ENCODE measurements at regions not wholly inside any gene's neighbourhood (a gene's known extent, or its start where the extent isn't known, plus 50 kb on each side); places are given as distances from the start of the nearest gene placed in this dataset.
"Not testable (repeated sequence)": the region's sequence is repeated elsewhere in the genome, so short reads cannot be mapped to it uniquely, and the experiment has no call there.

DNA sequence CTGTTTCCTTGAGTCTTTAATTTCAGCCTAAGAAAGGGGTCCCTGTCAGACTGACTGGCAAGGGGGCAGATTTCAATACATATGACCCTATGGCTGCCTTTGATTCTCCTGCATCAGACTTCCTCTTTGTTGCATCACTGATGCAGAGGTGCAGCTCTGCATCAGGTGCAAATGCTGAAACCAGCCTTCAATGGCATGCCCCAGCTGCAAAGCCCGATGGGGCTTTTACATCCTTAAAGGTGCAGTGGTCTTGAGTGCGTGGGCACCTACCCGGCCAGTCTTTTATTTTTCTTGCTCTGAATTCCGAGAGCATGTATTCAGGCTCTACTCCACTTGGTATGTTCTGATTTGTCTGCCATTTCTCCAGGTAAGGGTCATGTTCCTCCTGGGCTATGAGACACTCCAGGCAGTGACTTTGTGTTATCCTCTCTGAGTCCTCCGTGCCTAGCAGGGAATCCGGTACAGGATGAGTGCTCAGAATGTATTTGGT, 169.5 kb downstream of the MYCN start:
- no peak for DNase-seq (ENCODE audit: low read depth, low spot score)

DNA sequence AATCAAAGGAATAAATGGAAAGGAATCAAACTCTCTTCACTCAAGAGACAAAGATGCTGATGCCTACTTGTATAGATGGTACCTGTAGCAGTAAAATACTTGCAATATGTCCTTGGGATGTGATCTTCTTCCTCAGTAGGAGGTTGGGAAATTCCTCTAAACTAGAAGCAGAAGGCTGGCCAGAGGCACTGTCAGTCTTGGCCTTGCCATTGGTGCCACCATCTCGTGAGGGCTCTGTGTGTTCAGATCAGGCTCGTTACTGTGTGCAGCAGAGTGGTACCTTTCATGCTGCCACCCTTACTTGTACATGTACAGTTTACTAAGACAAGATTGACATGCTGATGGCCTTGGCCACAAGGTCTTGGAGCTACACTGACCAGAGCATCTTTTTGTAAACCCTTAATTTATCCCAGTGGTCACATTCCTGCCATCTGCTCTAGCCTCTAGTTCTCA, 169.0 kb downstream of the MYCN start:
- no peak overlapping the region for H3K27ac ChIP-seq
- DNase-seq (ENCODE audit: low read depth, low spot score), result no peak

More for the DNA sequence above, 169.5 kb downstream of the MYCN start:
- no peak overlapping the region for H3K27ac ChIP-seq

GRCh38 chr2:16107246-16107645, 166.9 kb downstream of the MYCN start:
- H3K27ac ChIP-seq, result no peak overlapping the region
- DNase-seq (ENCODE audit: low read depth, low spot score), result no peak

GRCh38 chr2:16106619-16107018, 166.3 kb downstream of the MYCN start:
- no peak for DNase-seq (ENCODE audit: low read depth, low spot score)
- H3K27ac ChIP-seq, result no peak overlapping the region

DNA sequence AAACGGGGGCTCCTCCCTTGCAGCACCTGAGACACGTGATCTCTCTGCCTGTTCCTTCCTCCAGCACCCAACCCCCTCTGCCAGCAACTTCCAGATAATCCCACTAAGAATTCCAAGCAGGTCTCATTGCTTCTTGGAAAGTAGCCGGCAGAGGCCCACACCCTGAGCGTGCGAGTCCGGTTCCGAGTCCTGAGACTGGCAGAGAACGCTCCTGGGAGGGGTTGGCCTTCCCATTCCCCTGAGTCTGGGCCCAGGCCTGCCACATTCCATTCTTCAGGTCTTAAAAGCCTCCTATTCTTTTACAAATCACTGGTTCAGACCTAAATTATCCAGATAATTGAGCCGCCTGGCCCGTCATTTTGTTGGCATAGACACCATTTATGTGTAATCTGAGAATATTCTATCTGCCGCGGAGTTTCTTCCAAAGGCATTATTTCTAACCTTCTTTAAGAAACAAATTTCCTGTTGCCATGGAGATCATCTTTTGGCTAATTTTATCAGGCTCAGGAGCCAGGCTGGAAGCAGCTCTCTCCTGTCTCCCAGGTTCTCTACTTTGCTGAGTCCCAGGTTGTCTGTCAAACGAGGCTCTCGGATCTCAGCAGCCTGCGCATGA, 165.4 kb downstream of the MYCN start:
- no peak overlapping the region for H3K27ac ChIP-seq
- DNase-seq (ENCODE audit: low read depth, low spot score), result no peak

GRCh38 chr2:16104949-16105668, 164.8 kb downstream of the MYCN start:
- no peak overlapping the region for H3K27ac ChIP-seq
- DNase-seq (ENCODE audit: low read depth, low spot score), result no peak

DNA sequence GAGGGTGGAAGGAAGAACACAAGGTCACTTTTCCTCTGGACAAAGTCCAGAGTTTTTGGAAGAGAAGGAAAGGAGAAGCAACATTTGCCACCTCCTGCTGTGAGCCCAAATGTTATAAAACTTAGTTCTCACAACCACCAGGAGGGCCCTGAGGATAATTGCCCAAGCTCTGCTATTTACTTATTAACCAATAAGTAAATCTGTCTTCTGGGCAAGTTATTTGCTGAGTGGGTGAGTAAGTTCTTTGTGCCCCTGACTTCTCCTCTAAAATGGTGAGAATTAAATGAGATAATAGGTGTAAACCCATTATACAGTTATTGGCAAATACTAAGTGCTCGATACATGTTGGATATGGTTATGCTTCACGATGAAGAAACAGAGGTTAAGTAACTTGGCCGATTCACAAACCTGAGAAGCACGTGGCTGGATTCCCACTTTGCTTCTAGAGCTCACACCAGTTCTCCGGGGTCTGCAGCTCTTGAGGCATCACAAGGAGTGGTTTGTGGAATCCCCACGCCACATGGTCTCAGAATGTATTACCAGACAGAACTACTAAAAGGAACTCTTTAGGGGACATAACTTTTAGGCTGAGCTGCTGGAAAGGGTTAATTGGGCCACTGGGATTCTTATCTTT, 164.1 kb downstream of the MYCN start:
- H3K27ac ChIP-seq, result no peak overlapping the region
- no peak for DNase-seq (ENCODE audit: low read depth, low spot score)

DNA sequence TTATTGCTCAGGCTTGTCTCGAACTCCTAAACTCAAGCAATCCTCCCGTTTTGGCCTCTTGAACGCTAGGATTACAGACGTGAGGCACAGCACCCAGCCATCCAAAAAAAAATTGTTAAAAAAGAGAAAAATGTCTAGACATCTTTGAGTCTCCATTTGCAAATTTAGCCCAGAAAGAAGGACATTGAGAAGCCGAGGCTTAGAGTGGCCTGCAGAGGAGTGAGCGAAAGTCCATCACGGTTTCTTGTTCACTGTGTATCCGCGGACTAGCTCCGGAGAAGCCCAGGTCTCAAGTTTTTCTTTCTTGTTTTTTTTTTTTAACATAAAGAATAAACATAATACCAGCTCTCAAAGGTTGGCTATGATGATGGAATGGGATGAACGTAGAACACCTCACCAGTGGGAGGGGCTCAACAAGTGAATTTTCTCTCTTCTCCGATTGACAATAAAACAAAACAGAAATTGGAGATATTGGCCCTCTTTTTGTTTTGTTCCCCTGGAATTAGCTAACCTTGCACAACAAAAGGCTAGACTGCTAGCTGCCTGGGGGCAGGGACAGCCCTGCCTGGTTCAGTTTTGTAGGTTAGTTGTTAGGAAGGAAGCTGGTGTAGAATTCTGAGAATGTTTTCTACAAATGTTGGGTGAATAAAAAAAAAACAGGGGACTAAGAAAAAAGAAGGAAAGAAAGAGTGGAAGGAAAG, 163.4 kb downstream of the MYCN start:
- no peak overlapping the region for H3K27ac ChIP-seq
- no peak for DNase-seq (ENCODE audit: low read depth, low spot score)

- DNase-seq (ENCODE audit: low read depth, low spot score), result no peak
- H3K27ac ChIP-seq, result no peak overlapping the region
Observed at GRCh38 chr2:16102976-16103380, 162.6 kb downstream of the MYCN start.

GRCh38 chr2:16102358-16102975, 162.1 kb downstream of the MYCN start:
- DNase-seq (ENCODE audit: low read depth, low spot score), result no peak

GRCh38 chr2:16101196-16101595, 160.8 kb downstream of the MYCN start:
- no peak overlapping the region for H3K27ac ChIP-seq
- no peak for DNase-seq (ENCODE audit: low read depth, low spot score)

More at GRCh38 chr2:16102358-16102975, 162.1 kb downstream of the MYCN start:
- no peak overlapping the region for H3K27ac ChIP-seq

- H3K27ac ChIP-seq, result no peak overlapping the region
- no peak for DNase-seq (ENCODE audit: low read depth, low spot score)
Observed at GRCh38 chr2:16100006-16100405, 159.7 kb downstream of the MYCN start.

GRCh38 chr2:16099326-16099725, 159.0 kb downstream of the MYCN start:
- H3K27ac ChIP-seq, result no peak overlapping the region
- no peak for DNase-seq (ENCODE audit: low read depth, low spot score)

DNA sequence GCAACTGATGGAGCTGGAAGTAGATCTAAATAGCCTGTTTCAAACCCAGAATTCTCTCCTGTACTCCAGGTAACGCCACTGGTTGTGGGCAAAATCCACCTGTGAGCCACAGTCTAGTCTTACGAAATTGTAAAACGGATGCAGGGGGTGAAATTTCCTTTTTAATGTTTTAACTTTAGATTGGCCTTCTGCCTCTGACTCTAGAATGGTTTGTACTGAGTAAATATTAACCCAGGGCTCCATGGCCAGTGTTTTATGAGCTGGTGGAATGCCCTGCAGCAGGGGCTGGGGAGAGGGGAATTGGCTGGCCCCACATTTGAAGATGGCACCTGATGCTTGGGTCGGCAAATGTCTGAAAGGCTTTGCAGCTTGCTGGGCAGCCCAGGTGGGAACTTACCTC, 156.6 kb downstream of the MYCN start:
- DNase-seq (ENCODE audit: low read depth, low spot score), result no peak
- H3K27ac ChIP-seq, result no peak overlapping the region

DNA sequence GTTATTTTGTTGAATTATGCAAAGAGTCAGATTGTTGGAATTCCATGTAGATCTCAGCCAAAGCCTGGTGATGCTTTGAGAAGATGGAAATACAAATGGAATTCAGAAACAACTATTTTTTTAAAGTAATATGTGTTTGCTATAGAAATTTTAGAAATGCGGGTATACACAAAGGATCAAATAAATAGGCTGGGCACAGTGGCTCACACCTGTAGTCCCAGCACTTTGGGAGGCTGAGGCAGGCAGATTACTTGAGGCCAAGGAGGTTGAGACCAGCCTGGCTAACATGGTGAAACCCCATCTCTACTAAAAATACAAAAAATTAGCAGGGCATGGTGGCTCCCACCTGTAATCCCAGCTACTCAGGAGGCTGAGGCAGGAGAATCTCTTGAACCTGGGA, 155.1 kb downstream of the MYCN start:
- H3K27ac ChIP-seq; DNase-seq (ENCODE audit: low read depth, low spot score): not testable (repeated sequence)

GRCh38 chr2:16094811-16095210, 154.5 kb downstream of the MYCN start:
- no peak for DNase-seq (ENCODE audit: low read depth, low spot score)
- H3K27ac ChIP-seq, result no peak overlapping the region

GRCh38 chr2:16093639-16094529, 153.5 kb downstream of the MYCN start:
- no peak for DNase-seq (ENCODE audit: low read depth, low spot score)
- H3K27ac ChIP-seq, result no peak overlapping the region

- DNase-seq (ENCODE audit: low read depth, low spot score), result no peak
- H3K27ac ChIP-seq, result no peak overlapping the region
Observed at GRCh38 chr2:16092861-16093638, 152.7 kb downstream of the MYCN start.
